WTC11 (cell line): ENCODE measurements at regions not wholly inside any gene's neighbourhood (a gene's known extent, or its start where the extent isn't known, plus 50 kb on each side); places are given as distances from the start of the nearest gene placed in this dataset.

Experiments
- ATAC-seq: fragments of 200-7000 bp; cut with Tn5 transposase; 2 replicates; pipeline ENCODE4 v1.10.0; 2021; ENCODE audit warnings: mild to moderate bottlenecking, moderate library complexity
- CTCF ChIA-PET: fragments of 300-600 bp; sonication (Branson Sonifier 250); formaldehyde crosslinking; loops from one replicate; lab custom pipeline; 2021; ENCODE audit warnings: antibody characterized with exemption; lab: Charles Lee
- POLR2A ChIA-PET: fragments of 350-600 bp; sonication (Branson Sonifier 250); formaldehyde crosslinking; loops from one replicate; lab custom pipeline; 2021; ENCODE audit warnings: antibody characterized with exemption; lab: Charles Lee
- DNase-seq: peaks from one replicate; pipeline ENCODE4 v3.0.0; 2021; ENCODE audit warnings: low spot score
- H3K27ac Mint-ChIP-seq: 2 replicates; pipeline ENCODE4 v1.8.0; 2021; ENCODE audit warnings: mixed read lengths
- H3K27me3 Mint-ChIP-seq: 2 replicates; pipeline ENCODE4 v1.8.0; 2021; ENCODE audit warnings: low read depth, mild to moderate bottlenecking, moderate library complexity, mixed read lengths
- H3K36me3 Mint-ChIP-seq: 2 replicates; pipeline ENCODE4 v1.8.0; 2021; ENCODE audit warnings: mixed read lengths
- H3K4me1 Mint-ChIP-seq: 2 replicates; pipeline ENCODE4 v1.8.0; 2022; ENCODE audit warnings: mixed read lengths
- H3K4me3 Mint-ChIP-seq: 2 replicates; pipeline ENCODE4 v1.8.0; 2021; ENCODE audit warnings: mild to moderate bottlenecking, moderate library complexity, mixed read lengths
- H3K9me3 Mint-ChIP-seq: 2 replicates; pipeline ENCODE4 v1.8.0; 2021; ENCODE audit warnings: mixed read lengths
- ATF3 ChIP-seq: sonication (generic); formaldehyde crosslinking; conservative IDR thresholded peaks from 2 replicates; pipeline ENCODE4 v1.8.1; 2022; ENCODE audit warnings: mild to moderate bottlenecking, missing genetic modification reagents
- ATF6 ChIP-seq: sonication (generic); formaldehyde crosslinking; IDR thresholded peaks from 2 replicates; pipeline ENCODE4 v1.8.1; 2023; ENCODE audit warnings: mild to moderate bottlenecking, missing genetic modification reagents
- ETV6 ChIP-seq: sonication (generic); formaldehyde crosslinking; IDR thresholded peaks from 2 replicates; pipeline ENCODE4 v1.8.1; 2022; ENCODE audit warnings: mild to moderate bottlenecking, missing genetic modification reagents
- FOXK1 ChIP-seq: sonication (generic); formaldehyde crosslinking; IDR thresholded peaks from 2 replicates; pipeline ENCODE4 v1.8.0; 2022; ENCODE audit warnings: mild to moderate bottlenecking, moderate library complexity, missing genetic modification reagents
- FOXP4 ChIP-seq: sonication (generic); formaldehyde crosslinking; IDR thresholded peaks from 2 replicates; pipeline ENCODE4 v1.8.0; 2022; ENCODE audit warnings: mild to moderate bottlenecking, missing genetic modification reagents
- KAT7 ChIP-seq: sonication (generic); formaldehyde crosslinking; IDR thresholded peaks from 2 replicates; pipeline ENCODE4 v1.8.1; 2023; ENCODE audit warnings: missing genetic modification reagents, mild to moderate bottlenecking, borderline replicate concordance
- MYBL2 ChIP-seq: sonication (generic); formaldehyde crosslinking; IDR thresholded peaks from 2 replicates; pipeline ENCODE4 v1.8.1; 2023; ENCODE audit warnings: mild to moderate bottlenecking, moderate library complexity, missing genetic modification reagents
- PREB ChIP-seq: sonication (generic); formaldehyde crosslinking; IDR thresholded peaks from 2 replicates; pipeline ENCODE4 v1.8.1; 2022; ENCODE audit warnings: mild to moderate bottlenecking, missing genetic modification reagents, moderate library complexity, borderline replicate concordance
- RORB ChIP-seq: fragments of 250-450 bp; sonication (Bioruptor Pico); IDR thresholded peaks from 2 replicates; pipeline ENCODE4 v1.9.0; 2021; ENCODE audit warnings: mild to moderate bottlenecking
- SP1 ChIP-seq: sonication (generic); formaldehyde crosslinking; conservative IDR thresholded peaks from 2 replicates; pipeline ENCODE4 v1.8.1; 2022; ENCODE audit warnings: missing genetic modification reagents
- TEAD1 ChIP-seq: sonication (generic); formaldehyde crosslinking; IDR thresholded peaks from 2 replicates; pipeline ENCODE4 v1.8.0; 2022; ENCODE audit warnings: mild to moderate bottlenecking, missing genetic modification reagents
- ZNF138 ChIP-seq: sonication (generic); formaldehyde crosslinking; conservative IDR thresholded peaks from 2 replicates; pipeline ENCODE4 v1.8.1; 2022; ENCODE audit warnings: mild to moderate bottlenecking, moderate library complexity, missing genetic modification reagents
- ZNF232 ChIP-seq: sonication (generic); formaldehyde crosslinking; IDR thresholded peaks from 2 replicates; pipeline ENCODE4 v1.8.0; 2022; ENCODE audit warnings: mild to moderate bottlenecking, missing genetic modification reagents
- ZNF263 ChIP-seq: sonication (generic); formaldehyde crosslinking; IDR thresholded peaks from 2 replicates; pipeline ENCODE4 v1.8.1; 2022; ENCODE audit warnings: low read depth, mild to moderate bottlenecking, moderate library complexity, missing genetic modification reagents
- ZNF281 ChIP-seq: sonication (generic); formaldehyde crosslinking; IDR thresholded peaks from 2 replicates; pipeline ENCODE4 v1.8.0; 2023; ENCODE audit warnings: mild to moderate bottlenecking, missing genetic modification reagents
- ZNF423 ChIP-seq: fragments of 250-450 bp; sonication (Bioruptor Pico); IDR thresholded peaks from 2 replicates; pipeline ENCODE4 v2.1.2; 2022; ENCODE audit warnings: mild to moderate bottlenecking, moderate library complexity
- ZSCAN18 ChIP-seq: fragments of 250-450 bp; sonication (Bioruptor Pico); IDR thresholded peaks from 2 replicates; pipeline ENCODE4 v2.1.2; 2022; ENCODE audit warnings: mild to moderate bottlenecking, moderate library complexity

GRCh38 chr6:139483079-139483478, 108.6 kb upstream of the CITED2 start:
- Mint-ChIP-seq H3K27me3 (no peaks in the 10 kb centered on the region; the same call in 1 of the 2 replicates), H3K27ac (peak overlapping the region; percentile 68), H3K4me1 (peaks cover 57% of the 10 kb centered on the region), H3K4me3 (no peak overlapping the region), H3K9me3 (no peaks in the 10 kb centered on the region), H3K36me3 (no peaks in the 10 kb centered on the region)
- POLR2A ChIA-PET: interaction anchor here (1.5 kb wide), 1 partner anchor 109 kb away, joined by 5 read pairs; the partner anchor contains the start of gene CITED2
- CTCF ChIA-PET: interaction anchor here (1.8 kb wide), 1 partner anchor 109 kb away, joined by 4 read pairs; the partner anchor contains the start of gene CITED2
- TF ChIP-seq ZNF263: no peak
- no peak for TF ChIP-seq MYBL2 (CRISPR knock-in tag)
- TF ChIP-seq ATF3 (CRISPR knock-in tag): no peak
- 0 out of 2 replicates have a peak, but pooled peaks have one; percentile 7 for TF ChIP-seq ZNF423
- peak; percentile 17; the same call in 1 of the 2 replicates for TF ChIP-seq TEAD1 (CRISPR knock-in tag)
- 0 out of 2 replicates have a peak, but pooled peaks have one; percentile 44 for TF ChIP-seq FOXP4
- peak; percentile 62 for TF ChIP-seq ETV6 (CRISPR knock-in tag)
- TF ChIP-seq KAT7 (CRISPR knock-in tag): no peak
- peak; percentile 44 for DNase-seq
- ATAC-seq: peak; percentile 94

- ATAC-seq (no peak), DNase-seq (no peak)
- Mint-ChIP-seq H3K27me3 (no peaks in the 10 kb centered on the region; the same call in 1 of the 2 replicates), H3K4me3 (peak overlapping the region; percentile 6; the same call in 1 of the 2 replicates), H3K9me3 (no peaks in the 10 kb centered on the region), H3K4me1 (peaks cover 60% of the 10 kb centered on the region), H3K27ac (peak overlapping the region; percentile 84), H3K36me3 (no peaks in the 10 kb centered on the region)
- ChIA-PET CTCF (interaction anchor here (1.8 kb wide), 1 partner anchor 108 kb away, joined by 4 read pairs; the partner anchor contains the start of gene CITED2), POLR2A (interaction anchor here (1.5 kb wide), 1 partner anchor 108 kb away, joined by 5 read pairs; the partner anchor contains the start of gene CITED2)
- no peak for TF ChIP-seq ZNF232
- TF ChIP-seq FOXK1: no peak
- no peak for TF ChIP-seq RORB (CRISPR knock-in tag)
- no peak for TF ChIP-seq ATF6 (CRISPR knock-in tag)
- TF ChIP-seq ZNF138 (CRISPR knock-in tag): no peak
- no peak for TF ChIP-seq ZSCAN18 (CRISPR knock-in tag)
- TF ChIP-seq PREB (CRISPR knock-in tag): no peak
- TF ChIP-seq FOXP4: no peak
- no peak for TF ChIP-seq ZNF281 (CRISPR knock-in tag)
- no peak for TF ChIP-seq SP1 (CRISPR knock-in tag)
- no peak for TF ChIP-seq TEAD1 (CRISPR knock-in tag)
Observed at GRCh38 chr6:139482287-139482686, 107.8 kb upstream of the CITED2 start.
